Ascending aorta (tissue), 2 donors: ENCODE measurements at regions not wholly inside any gene's neighbourhood (a gene's known extent, or its start where the extent isn't known, plus 50 kb on each side); places are given as distances from the start of the nearest gene placed in this dataset.
A peak's percentile ranks its signal among the peaks of the same experiment; 100 is the strongest.

ENCODE experiments used
- DNase-seq, 2 donors: peaks; one replicate each; pipeline ENCODE4 v3.0.0-alpha.2; 2019; ENCODE audit warnings: low spot score in 2 of 2
- H3K27ac ChIP-seq, 2 donors: fragments of 200-600 bp; sonication (generic); one replicate each; pipeline ENCODE4 v1.5.1; 2016 to 2017; ENCODE audit warnings: mild to moderate bottlenecking in 1 of 2
- H3K27me3 ChIP-seq: fragments of 200-600 bp; sonication (generic); one replicate; pipeline ENCODE4 v1.5.1; 2017
- H3K36me3 ChIP-seq, 2 donors: fragments of 200-600 bp; sonication (generic); one replicate each; pipeline ENCODE4 v1.5.1; 2016
- H3K4me1 ChIP-seq, 2 donors: fragments of 200-600 bp; sonication (generic); one replicate each; pipeline ENCODE4 v1.5.1; 2016 to 2017; ENCODE audit warnings: mild to moderate bottlenecking in 1 of 2
- H3K4me3 ChIP-seq, 2 donors: fragments of 200-600 bp; sonication (generic); one replicate each; pipeline ENCODE4 v1.5.1; 2016 to 2017; ENCODE audit warnings: mild to moderate bottlenecking in 1 of 2
- H3K9me3 ChIP-seq, 2 donors: fragments of 200-600 bp; sonication (generic); one replicate each; pipeline ENCODE4 v1.5.1; 2016
- intact Hi-C: fragments of 100-400 bp; cut with DNase I; formaldehyde crosslinking; loops from one replicate; pipeline ENCODE4 v1.15.1; 2023
- TF ChIP-seq, protein P1 (sequence below), 3 experiments: fragments of 200-600 bp in 2 of 3; fragments of 450-650 bp in 1 of 3; sonication (generic) in 2 of 3; IDR thresholded peaks; one replicate each; pipeline ENCODE4 v1.5.1; 2016 to 2019; ENCODE audit warnings: antibody characterized with exemption in 3 of 3, mild to moderate bottlenecking in 1 of 3, moderate library complexity in 1 of 3

DNA sequence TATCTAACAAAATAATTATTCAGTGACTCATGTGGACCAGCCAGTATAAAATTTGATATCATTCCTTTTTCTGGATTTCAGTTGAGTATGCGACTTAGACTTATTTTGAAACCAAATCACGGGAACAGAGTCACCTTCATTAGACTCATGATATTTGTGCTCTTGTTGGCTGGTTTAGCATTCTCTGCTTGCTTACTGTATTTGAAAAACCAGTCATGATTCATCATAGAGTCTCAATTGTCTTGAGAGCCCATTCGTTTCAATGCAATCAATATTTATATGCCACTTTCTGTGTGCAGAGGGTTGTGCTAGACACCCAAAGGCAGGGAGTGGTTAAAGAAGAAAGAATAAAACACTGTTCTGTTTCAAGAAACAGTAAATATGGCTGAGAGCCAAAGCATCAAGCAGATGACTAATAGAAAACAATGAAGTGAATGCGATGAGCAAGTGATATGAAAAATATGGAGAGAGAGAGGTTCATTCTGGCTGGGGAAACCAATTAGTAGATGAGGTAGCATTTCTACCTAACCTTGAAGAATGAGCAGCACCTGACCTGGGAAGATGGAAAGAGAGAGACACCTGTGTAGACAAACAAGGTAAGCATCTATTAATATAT is 99.6 kb upstream of the MBNL2 start:
- peaks cover 0 to 14% of the 10 kb centered on the region in 2 donors for H3K4me1 ChIP-seq
- TF ChIP-seq, protein P1, sequence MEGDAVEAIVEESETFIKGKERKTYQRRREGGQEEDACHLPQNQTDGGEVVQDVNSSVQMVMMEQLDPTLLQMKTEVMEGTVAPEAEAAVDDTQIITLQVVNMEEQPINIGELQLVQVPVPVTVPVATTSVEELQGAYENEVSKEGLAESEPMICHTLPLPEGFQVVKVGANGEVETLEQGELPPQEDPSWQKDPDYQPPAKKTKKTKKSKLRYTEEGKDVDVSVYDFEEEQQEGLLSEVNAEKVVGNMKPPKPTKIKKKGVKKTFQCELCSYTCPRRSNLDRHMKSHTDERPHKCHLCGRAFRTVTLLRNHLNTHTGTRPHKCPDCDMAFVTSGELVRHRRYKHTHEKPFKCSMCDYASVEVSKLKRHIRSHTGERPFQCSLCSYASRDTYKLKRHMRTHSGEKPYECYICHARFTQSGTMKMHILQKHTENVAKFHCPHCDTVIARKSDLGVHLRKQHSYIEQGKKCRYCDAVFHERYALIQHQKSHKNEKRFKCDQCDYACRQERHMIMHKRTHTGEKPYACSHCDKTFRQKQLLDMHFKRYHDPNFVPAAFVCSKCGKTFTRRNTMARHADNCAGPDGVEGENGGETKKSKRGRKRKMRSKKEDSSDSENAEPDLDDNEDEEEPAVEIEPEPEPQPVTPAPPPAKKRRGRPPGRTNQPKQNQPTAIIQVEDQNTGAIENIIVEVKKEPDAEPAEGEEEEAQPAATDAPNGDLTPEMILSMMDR (IDR thresholded peaks at IDR 0.05): no peak
- no peak overlapping the region for H3K27ac ChIP-seq
- DNase-seq: no peak
- no peaks in the 10 kb centered on the region for H3K36me3 ChIP-seq
- intact Hi-C loops: no loop called here
- H3K4me3 ChIP-seq: no peak overlapping the region
- H3K9me3 ChIP-seq: no peaks in the 10 kb centered on the region
- no peaks in the 10 kb centered on the region for H3K27me3 ChIP-seq

GRCh38 chr13:97124206-97124605 is 97.9 kb upstream of the MBNL2 start:
- no peak for DNase-seq
- Histone ChIP-seq H3K36me3 (no peaks in the 10 kb centered on the region), H3K27me3 (no peaks in the 10 kb centered on the region), H3K27ac (no peak overlapping the region), H3K4me1 (peaks cover 0 to 12% of the 10 kb centered on the region in 2 donors), H3K4me3 (no peak overlapping the region), H3K9me3 (no peaks in the 10 kb centered on the region)
- TF ChIP-seq, protein P1 (IDR thresholded peaks at IDR 0.05): no peak
- intact Hi-C loops: no loop called here

DNA sequence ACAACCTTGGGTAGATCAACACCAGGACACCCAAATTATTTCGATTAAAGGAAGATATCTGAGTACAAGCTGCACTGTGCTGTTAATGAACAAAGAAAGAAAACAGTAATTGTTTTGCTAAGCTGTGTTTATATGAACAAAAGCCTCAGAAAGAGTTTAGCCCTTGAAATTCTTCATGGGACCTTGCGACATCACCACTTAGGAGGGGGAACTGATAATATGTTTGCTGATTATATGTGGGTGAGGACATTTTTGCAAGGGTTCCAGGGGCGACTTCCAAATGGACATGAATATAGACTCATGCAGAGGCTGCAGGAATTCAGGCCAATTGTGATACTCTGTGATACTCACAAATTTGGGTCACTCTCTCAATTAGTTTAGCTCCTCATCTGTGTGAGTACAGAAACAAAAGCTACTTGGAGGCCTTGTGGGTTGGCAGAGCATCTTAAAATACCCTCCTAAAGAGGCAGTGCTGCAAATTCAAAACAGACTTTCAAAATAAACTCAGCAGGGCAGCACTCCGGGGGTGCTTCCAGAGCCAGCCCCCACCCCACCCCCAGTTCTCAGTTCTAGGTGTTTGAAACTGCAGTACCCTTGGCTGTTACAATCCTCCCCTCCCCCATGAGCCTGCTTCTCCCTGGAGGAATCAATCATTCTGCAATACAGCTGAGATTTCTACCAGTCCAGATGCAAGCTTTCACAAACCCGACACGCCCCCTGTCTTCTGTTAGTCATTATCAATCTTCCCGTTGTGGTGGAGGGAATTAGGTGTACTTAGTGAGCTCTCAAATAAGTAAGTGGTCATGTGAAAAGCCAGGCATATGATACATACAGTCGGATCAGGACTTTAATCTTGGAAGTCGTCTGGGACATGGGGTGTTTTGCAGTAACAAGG is 97.0 kb upstream of the MBNL2 start:
- intact Hi-C loops: no loop called here
- H3K27ac ChIP-seq: no peak overlapping the region
- TF ChIP-seq, protein P1 (IDR thresholded peaks at IDR 0.05): peak in 1 of 3 experiments; percentile 13
- no peaks in the 10 kb centered on the region for H3K36me3 ChIP-seq
- no peak overlapping the region for H3K4me3 ChIP-seq
- no peaks in the 10 kb centered on the region for H3K27me3 ChIP-seq
- peaks cover 0 to 12% of the 10 kb centered on the region in 2 donors for H3K4me1 ChIP-seq
- no peaks in the 10 kb centered on the region for H3K9me3 ChIP-seq
- DNase-seq: no peak

GRCh38 chr13:97125810-97126738 is 96.1 kb upstream of the MBNL2 start:
- Histone ChIP-seq H3K4me3 (no peak overlapping the region), H3K36me3 (no peaks in the 10 kb centered on the region), H3K27ac (no peak overlapping the region), H3K9me3 (no peaks in the 10 kb centered on the region), H3K27me3 (no peaks in the 10 kb centered on the region), H3K4me1 (peaks cover 0 to 12% of the 10 kb centered on the region in 2 donors)
- TF ChIP-seq, protein P1 (IDR thresholded peaks at IDR 0.05): no peak
- DNase-seq: no peak
- intact Hi-C loops: no loop called here

DNA sequence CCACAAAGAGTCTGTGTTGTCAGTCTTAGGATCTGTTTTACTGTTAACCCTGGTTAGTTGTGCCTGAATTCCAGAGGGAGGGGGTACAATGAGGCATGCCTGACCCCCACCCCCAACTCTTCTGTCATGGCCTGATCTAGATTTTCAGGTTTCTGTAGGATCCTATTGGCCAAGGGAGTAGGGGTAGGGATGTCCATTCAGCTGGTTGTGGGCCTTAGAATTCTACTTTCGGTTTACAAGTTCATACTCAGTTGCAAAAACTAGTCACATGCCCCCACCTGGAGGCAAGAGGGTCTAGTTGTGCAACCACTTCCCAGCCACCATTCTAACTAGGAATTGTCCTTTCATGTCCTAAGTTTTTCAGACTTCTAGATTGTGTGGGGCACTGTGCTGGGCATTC is 94.3 kb upstream of the MBNL2 start:
- Histone ChIP-seq H3K27me3 (no peaks in the 10 kb centered on the region), H3K4me1 (peaks cover 0 to 6% of the 10 kb centered on the region in 2 donors), H3K4me3 (no peak overlapping the region), H3K27ac (no peak overlapping the region), H3K36me3 (no peaks in the 10 kb centered on the region), H3K9me3 (no peaks in the 10 kb centered on the region)
- TF ChIP-seq, protein P1 (IDR thresholded peaks at IDR 0.05): no peak
- DNase-seq: no peak
- intact Hi-C loops: no loop called here
